ENCODE measurements at regions not wholly inside any gene's neighbourhood (a gene's known extent, or its start where the extent isn't known, plus 50 kb on each side); places are given as distances from the start of the nearest gene placed in this dataset.

DNA sequence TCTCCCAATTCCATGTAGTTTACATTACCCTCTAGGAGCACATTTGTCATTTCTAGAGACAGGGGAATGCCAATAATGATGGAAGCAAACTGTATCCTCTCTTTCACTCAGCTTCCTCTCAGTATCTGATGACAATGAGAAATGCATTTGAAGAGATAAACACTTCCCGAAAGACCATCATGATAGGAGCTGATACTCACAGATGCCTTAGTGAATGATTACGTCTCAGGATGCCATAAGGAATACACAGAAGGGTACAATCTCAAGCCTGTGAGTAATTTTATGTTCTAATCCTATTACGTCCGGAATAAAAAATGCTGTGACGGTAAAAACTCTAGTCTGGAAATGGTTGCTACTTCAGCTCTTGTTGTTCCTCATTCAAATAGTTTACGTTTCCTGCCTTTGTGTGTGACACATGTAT, 663.8 kb upstream of the MIR17HG start:
- Mint-ChIP-seq H3K9me3 (ENCODE audit: low read depth) (no peaks in the 10 kb centered on the region), H3K27ac (no peak overlapping the region), H3K4me1 (no peaks in the 10 kb centered on the region), H3K36me3 (no peaks in the 10 kb centered on the region), H3K4me3 (no peak overlapping the region), H3K27me3 (no peaks in the 10 kb centered on the region)
- ATAC-seq = no peak
- CTCF ChIA-PET = no interaction called here
- DNase-seq = no peak

DNA sequence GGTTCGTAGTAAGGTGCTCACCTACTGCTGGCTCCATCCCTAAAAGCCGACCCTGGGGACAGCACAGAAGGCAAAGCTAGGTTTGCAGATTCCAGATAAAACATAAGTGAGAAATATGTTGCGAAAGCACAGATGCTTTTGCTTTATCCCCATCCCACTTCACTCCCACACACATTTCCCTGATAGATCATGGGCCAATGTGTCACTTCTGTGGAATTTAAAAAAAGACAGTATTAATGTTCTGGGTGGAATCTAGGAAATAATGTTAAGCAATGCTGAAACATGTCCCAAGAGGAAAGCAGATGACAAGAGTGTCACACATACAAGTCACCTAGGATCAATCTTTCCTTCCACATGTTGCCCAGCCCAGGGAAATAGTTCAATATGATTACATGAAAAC, 661.0 kb upstream of the MIR17HG start:
- CTCF ChIA-PET = no interaction called here
- no peak overlapping the region for H3K4me3 Mint-ChIP-seq
- DNase-seq (no peak), ATAC-seq (no peak)
- no peaks in the 10 kb centered on the region for H3K4me1 Mint-ChIP-seq
- H3K27ac Mint-ChIP-seq = no peak overlapping the region
- H3K27me3 Mint-ChIP-seq = no peaks in the 10 kb centered on the region
- H3K36me3 Mint-ChIP-seq = no peaks in the 10 kb centered on the region
- H3K9me3 Mint-ChIP-seq (ENCODE audit: low read depth) = no peaks in the 10 kb centered on the region

DNA sequence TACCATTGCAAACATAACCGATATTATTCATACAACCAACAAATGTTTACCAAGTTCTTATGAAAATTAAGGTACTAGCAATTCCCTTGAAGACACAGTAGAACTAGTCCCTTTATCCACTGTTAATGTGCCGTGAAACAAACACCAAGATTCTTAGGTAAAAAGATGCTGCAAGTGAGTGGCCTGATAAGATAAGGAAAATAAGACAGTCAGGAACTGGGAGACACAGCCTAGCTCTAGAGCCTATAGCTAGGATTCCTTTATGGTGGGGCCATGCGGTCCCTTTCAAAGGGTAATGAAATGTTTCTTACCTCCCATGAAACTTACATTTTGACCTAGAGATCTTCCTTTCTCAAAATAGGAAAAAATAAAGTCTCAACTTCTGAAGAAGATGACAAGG, 658.4 kb upstream of the MIR17HG start:
- no peaks in the 10 kb centered on the region for H3K27me3 Mint-ChIP-seq
- CTCF ChIA-PET = no interaction called here
- DNase-seq (no peak), ATAC-seq (no peak)
- H3K4me3 Mint-ChIP-seq = no peak overlapping the region
- H3K36me3 Mint-ChIP-seq = no peaks in the 10 kb centered on the region
- peaks cover under 1% of the 10 kb centered on the region for H3K9me3 Mint-ChIP-seq (ENCODE audit: low read depth)
- H3K27ac Mint-ChIP-seq = no peak overlapping the region
- H3K4me1 Mint-ChIP-seq = no peaks in the 10 kb centered on the region

DNA sequence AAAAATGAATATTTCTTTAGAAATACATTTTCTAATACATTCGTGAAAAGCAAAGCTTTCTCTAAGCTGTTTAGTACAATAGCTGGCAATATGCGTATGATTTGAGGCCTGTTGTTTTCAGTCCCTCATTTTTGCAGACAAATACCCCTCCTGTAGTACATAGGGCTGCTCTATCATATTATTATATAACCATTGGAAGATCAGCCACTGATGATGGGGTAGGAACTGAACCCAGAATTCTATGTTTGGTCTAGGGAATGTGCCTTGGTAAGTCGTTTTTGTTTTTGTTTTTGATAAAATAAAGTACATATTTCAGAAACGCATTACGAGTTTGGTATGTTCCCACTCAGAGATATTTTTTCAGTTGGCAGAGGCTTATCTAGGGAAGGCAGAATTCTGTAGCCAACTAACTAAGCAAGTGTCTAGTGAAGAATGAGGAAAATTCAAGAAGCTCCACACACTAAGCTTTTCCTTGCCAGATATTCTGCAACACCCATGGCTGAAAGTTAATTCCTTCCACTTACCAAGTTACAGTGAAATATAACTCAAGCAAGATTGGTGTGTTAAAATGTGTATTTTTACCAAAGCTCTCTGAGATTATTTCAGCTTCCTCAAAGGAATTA, 656.9 kb upstream of the MIR17HG start:
- no peak for ATAC-seq
- CTCF ChIA-PET = no interaction called here
- peaks cover 3% of the 10 kb centered on the region for H3K9me3 Mint-ChIP-seq (ENCODE audit: low read depth)
- no peaks in the 10 kb centered on the region for H3K4me1 Mint-ChIP-seq
- no peak overlapping the region for H3K4me3 Mint-ChIP-seq
- H3K27ac Mint-ChIP-seq = no peak overlapping the region
- no peaks in the 10 kb centered on the region for H3K36me3 Mint-ChIP-seq
- no peak for DNase-seq
- H3K27me3 Mint-ChIP-seq = no peaks in the 10 kb centered on the region

DNA sequence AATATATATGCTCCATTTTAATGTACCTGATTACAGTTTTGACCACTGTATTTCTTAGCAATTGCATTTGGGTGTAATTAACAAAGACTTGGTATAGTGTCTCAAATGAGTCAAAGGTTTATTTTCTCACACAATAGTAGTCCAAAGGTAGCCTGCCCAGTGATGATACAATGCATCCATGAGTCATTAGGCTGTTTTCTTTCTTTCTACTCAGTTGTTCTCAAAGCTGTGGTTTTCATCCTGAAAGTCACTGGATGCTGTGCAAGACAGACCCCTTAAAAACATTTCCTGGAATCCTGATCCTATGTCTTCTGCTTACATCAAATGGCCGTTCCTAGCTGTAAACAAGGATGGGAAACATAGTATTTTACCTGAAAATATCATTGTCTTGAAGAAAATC, 651.2 kb upstream of the MIR17HG start:
- Mint-ChIP-seq H3K4me3 (no peak overlapping the region), H3K4me1 (no peaks in the 10 kb centered on the region), H3K36me3 (no peaks in the 10 kb centered on the region), H3K9me3 (ENCODE audit: low read depth) (peaks cover 3% of the 10 kb centered on the region), H3K27me3 (no peaks in the 10 kb centered on the region), H3K27ac (no peak overlapping the region)
- CTCF ChIA-PET = no interaction called here
- ATAC-seq = no peak
- no peak for DNase-seq

DNA sequence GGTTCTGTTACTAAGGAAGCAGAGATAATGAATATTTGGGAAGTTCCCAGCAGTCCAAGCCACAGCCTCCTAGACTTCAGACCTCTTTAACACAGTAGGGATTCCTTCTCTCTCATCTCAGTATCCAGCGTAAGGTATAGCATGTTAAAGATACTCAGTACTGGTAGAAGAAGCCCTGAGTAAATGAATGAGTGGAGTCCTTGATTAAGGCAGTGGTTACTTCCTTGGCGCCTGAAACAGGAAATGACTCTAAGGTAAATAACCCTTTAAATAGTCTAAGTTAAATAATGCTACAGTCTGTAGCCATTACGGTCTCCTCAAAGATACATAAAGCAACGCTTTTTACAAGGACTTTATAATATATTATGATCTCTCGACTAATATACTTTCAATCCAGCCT, 650.8 kb upstream of the MIR17HG start:
- no peaks in the 10 kb centered on the region for H3K4me1 Mint-ChIP-seq
- ATAC-seq = no peak
- no peaks in the 10 kb centered on the region for H3K27me3 Mint-ChIP-seq
- H3K36me3 Mint-ChIP-seq = no peaks in the 10 kb centered on the region
- no peak for DNase-seq
- CTCF ChIA-PET = no interaction called here
- H3K27ac Mint-ChIP-seq = no peak overlapping the region
- H3K4me3 Mint-ChIP-seq = no peak overlapping the region
- peaks cover 3% of the 10 kb centered on the region for H3K9me3 Mint-ChIP-seq (ENCODE audit: low read depth)

DNA sequence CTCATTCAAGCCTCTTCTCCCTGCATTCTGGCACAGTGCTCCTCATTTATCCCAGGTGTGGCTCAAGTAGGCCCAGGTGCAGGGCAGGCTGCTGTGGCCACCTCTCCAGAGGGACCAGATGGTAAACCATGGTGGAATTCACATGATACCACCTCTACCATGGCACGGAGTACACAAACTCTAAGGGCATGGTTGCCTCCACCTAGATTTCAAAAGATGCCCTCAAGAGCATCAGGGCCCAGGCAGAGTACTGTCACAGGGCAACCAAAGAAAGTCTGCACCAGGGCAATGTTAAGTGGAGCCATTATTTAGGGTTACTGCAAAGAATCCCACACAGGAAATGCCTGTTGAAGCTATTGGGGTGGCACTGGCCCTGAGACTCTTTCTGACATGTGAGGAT, 647.1 kb upstream of the MIR17HG start:
- no peak overlapping the region for H3K27ac Mint-ChIP-seq
- H3K9me3 Mint-ChIP-seq (ENCODE audit: low read depth) = peaks cover 2% of the 10 kb centered on the region
- CTCF ChIA-PET = no interaction called here

DNA sequence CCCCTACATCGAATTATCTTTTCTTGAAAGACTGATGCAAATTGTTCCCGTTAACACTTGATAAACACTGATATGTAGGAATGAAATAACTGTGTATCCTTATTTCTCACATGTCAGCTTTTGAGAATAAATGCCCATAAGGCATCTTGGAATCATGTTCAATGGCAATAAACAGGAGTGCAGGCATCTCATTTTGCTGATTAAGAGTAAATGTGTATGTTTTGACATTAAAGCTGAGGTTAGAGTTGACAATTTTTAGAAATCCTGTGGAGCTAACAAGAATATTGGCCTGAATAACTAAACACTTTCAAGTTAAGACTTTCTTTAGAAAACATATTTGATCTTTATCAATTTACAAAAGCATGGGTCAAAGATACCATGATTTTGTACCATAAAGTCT, 646.2 kb upstream of the MIR17HG start:
- no peak overlapping the region for H3K4me3 Mint-ChIP-seq
- no peaks in the 10 kb centered on the region for H3K36me3 Mint-ChIP-seq
- H3K4me1 Mint-ChIP-seq = no peaks in the 10 kb centered on the region
- peaks cover 2% of the 10 kb centered on the region for H3K9me3 Mint-ChIP-seq (ENCODE audit: low read depth)
- no peak overlapping the region for H3K27ac Mint-ChIP-seq
- DNase-seq (no peak), ATAC-seq (no peak)
- no peaks in the 10 kb centered on the region for H3K27me3 Mint-ChIP-seq
- CTCF ChIA-PET = no interaction called here

More for the DNA sequence above, 647.1 kb upstream of the MIR17HG start:
- Mint-ChIP-seq H3K27me3 (no peaks in the 10 kb centered on the region), H3K36me3 (no peaks in the 10 kb centered on the region), H3K4me3 (no peak overlapping the region), H3K4me1 (no peaks in the 10 kb centered on the region)
- DNase-seq = no peak
- no peak for ATAC-seq

DNA sequence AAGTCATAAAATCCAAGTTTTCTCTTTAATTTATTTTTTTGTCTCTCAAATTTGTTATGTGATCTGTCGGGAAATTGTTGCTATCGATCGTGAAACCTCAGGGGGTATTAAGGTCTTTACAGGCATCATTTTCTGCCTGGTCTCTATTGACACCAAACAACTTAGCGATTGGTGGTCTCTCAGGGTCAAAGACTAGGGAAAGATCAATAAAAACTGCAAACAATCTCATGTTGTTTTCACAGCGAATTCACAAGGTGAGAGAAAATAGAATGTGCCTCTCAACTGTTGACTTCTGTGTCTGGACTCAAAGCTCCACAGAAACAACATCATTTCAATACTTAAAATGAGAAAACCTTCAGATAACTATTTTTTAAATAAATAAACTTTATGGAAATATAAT, 645.4 kb upstream of the MIR17HG start:
- no peaks in the 10 kb centered on the region for H3K4me1 Mint-ChIP-seq
- no peaks in the 10 kb centered on the region for H3K27me3 Mint-ChIP-seq
- CTCF ChIA-PET = no interaction called here
- DNase-seq (no peak), ATAC-seq (no peak)
- H3K9me3 Mint-ChIP-seq (ENCODE audit: low read depth) = peaks cover 2% of the 10 kb centered on the region
- no peaks in the 10 kb centered on the region for H3K36me3 Mint-ChIP-seq
- H3K27ac Mint-ChIP-seq = no peak overlapping the region
- no peak overlapping the region for H3K4me3 Mint-ChIP-seq

DNA sequence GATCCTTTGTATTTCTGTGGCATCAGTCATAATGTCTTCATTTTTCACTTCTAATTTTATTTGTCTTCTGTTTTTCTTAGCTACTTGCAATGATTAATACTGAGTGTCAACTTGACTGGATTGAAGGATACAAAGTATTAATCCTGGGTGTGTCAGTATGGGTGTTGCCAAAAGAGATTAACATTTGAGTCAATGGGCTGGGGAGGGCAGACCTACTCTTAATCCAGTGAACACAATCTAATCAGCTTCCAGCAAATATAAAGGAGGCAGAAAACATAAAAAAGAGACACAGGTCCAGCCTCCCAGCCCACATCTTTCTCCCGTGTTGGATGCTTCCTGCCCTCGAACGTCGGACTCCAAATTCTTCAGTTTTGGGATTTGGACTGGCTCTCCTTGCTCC, 640.9 kb upstream of the MIR17HG start:
- no peak for ATAC-seq
- Mint-ChIP-seq H3K27ac (no peak overlapping the region), H3K27me3 (no peaks in the 10 kb centered on the region), H3K9me3 (ENCODE audit: low read depth) (peaks cover 8% of the 10 kb centered on the region), H3K4me3 (no peak overlapping the region), H3K4me1 (no peaks in the 10 kb centered on the region), H3K36me3 (no peaks in the 10 kb centered on the region)
- no peak for DNase-seq
- CTCF ChIA-PET = no interaction called here

DNA sequence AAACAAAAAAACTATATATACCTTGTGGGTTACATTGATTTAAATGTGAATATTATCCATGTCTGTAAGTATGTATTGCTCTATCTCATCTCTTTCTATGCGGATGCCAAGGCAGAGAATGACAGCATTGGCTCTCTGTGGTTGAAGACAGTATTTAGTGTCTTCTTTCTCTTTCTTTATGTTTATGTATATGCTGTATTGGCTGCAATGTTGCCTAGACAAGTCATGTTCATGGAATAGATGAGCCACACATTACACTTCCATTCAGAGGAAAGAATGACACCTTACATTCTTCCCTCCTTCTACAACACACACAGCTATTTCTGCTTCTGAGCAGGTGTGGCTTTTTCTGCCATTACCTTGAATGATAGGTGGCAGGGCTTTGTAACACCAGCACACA, 639.4 kb upstream of the MIR17HG start:
- CTCF ChIA-PET = no interaction called here
- H3K9me3 Mint-ChIP-seq (ENCODE audit: low read depth) = peaks cover 11% of the 10 kb centered on the region
- DNase-seq (no peak), ATAC-seq (no peak)
- no peaks in the 10 kb centered on the region for H3K36me3 Mint-ChIP-seq
- H3K27me3 Mint-ChIP-seq = no peaks in the 10 kb centered on the region
- no peaks in the 10 kb centered on the region for H3K4me1 Mint-ChIP-seq
- no peak overlapping the region for H3K4me3 Mint-ChIP-seq
- H3K27ac Mint-ChIP-seq = no peak overlapping the region

DNA sequence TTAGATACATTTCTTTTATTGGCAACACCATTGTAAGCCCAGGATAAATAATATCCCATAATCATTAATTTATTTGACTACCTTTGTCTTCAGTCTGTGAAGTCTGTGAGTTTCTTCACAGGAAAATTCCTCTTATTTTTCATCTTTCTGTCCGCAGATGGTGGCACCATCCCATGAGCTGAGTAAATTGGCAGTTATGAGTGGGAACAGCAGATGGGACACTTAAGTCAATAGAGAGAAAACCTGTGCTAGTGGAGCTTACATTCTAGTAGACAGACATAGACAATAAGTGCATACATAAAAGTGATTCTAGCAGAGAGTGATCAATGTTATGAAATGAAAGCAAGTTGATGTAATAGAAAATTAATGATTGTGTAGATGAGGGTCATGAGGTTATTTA, 638.2 kb upstream of the MIR17HG start:
- Mint-ChIP-seq H3K9me3 (ENCODE audit: low read depth) (peaks cover 14% of the 10 kb centered on the region), H3K27me3 (no peaks in the 10 kb centered on the region), H3K4me3 (no peak overlapping the region), H3K4me1 (no peaks in the 10 kb centered on the region), H3K36me3 (no peaks in the 10 kb centered on the region), H3K27ac (no peak overlapping the region)
- no peak for DNase-seq
- CTCF ChIA-PET = no interaction called here
- ATAC-seq = no peak

DNA sequence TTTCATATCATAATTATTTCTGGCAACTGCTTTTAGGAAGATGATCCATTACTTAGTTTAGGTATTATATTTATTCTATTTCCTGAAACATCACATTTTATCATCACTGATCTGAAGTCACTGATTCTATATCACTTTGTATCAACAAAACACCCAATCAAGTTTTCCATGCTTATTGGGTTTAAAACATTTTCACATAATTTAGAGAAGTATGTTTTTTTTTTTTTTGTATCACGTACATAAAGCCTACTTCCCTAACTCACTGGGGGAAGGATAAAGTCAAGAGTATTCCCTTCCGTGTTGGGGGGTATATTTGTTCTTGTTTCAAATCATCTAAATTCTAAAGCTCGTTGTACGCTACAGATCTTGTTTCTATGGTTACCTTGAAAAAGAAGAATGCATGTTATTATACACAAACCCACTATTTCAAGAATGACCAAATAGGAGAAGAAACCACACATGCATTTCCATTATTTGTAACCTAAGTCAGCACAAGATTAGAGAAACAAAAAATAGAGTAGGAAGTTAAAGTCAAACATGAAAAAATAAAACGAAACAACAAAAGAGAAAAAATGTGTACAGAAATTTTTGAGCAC, 637.2 kb upstream of the MIR17HG start:
- no peak overlapping the region for H3K27ac Mint-ChIP-seq
- H3K9me3 Mint-ChIP-seq (ENCODE audit: low read depth) = peaks cover 12% of the 10 kb centered on the region
- CTCF ChIA-PET = no interaction called here
- H3K4me1 Mint-ChIP-seq = no peaks in the 10 kb centered on the region
- no peaks in the 10 kb centered on the region for H3K36me3 Mint-ChIP-seq
- H3K27me3 Mint-ChIP-seq = no peaks in the 10 kb centered on the region
- no peak for ATAC-seq
- H3K4me3 Mint-ChIP-seq = no peak overlapping the region
- DNase-seq = no peak

DNA sequence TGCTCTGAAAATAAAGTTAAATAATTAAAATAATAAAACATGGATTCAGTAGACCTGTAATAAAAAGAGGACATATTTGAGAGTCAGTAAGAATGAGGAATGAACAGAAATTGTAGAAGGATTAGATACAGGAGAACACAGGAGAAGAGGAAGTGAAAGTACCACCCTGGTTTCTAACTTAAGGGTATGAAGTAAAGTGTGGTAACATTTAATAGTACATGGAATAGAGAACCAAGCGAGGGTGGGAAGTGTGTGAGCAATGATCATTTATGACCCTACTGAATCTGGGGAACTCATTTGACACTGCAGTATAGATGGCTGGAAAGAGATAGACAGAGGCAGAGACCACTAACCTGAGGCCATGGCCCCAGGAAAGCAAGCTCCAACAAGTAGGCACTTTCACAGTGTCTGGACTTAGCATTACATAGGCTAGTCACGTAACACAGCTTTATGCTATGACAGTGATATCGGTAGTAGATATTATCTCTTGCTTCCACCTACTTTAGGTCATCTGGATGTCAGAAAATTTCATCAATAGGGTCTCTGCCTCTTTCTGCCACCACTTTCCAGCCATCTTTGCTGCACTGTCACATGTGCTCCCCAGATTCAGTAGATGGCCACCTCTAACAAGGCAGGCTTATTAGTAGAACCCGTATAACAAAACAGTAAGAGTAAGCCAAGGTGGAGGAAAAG, 633.9 kb upstream of the MIR17HG start:
- Mint-ChIP-seq H3K4me3 (no peak overlapping the region), H3K27me3 (no peaks in the 10 kb centered on the region), H3K9me3 (ENCODE audit: low read depth) (peaks cover 13% of the 10 kb centered on the region), H3K27ac (no peak overlapping the region), H3K4me1 (no peaks in the 10 kb centered on the region), H3K36me3 (no peaks in the 10 kb centered on the region)
- no peak for DNase-seq
- ATAC-seq = no peak
- CTCF ChIA-PET = no interaction called here

Data from activated CD8-positive, alpha-beta memory T cell treated with anti-CD3 and anti-CD28 coated beads, Interleukin-2, amount 10 ng/mL, durations not matched to agents 7 days and 5 days (primary cell).